ENCODE measurements at regions not wholly inside any gene's neighbourhood (a gene's known extent, or its start where the extent isn't known, plus 50 kb on each side); places are given as distances from the start of the nearest gene placed in this dataset.

GRCh38 chr7:49400891-49401550 is 372.4 kb upstream of the VWC2 start:
- TF ChIP-seq POLR2A (IDR thresholded peaks at IDR 0.05; ENCODE audit: low read depth, low read length) (no peak), CEBPB (IDR thresholded peaks at IDR 0.05; ENCODE audit: low read depth, low read length) (no peak), RFX5 (IDR thresholded peaks at IDR 0.05; ENCODE audit: low read depth, low read length) (no peak)

Data from IMR-90 (cell line).